Ishikawa (cell line): ENCODE measurements at regions not wholly inside any gene's neighbourhood (a gene's known extent, or its start where the extent isn't known, plus 50 kb on each side); places are given as distances from the start of the nearest gene placed in this dataset.

Source experiments
- CREB1 ChIP-seq: IDR thresholded peaks from 2 replicates; pipeline ENCODE4 v1.6.1; 2012; ENCODE audit warnings: low read depth
- EP300 ChIP-seq: IDR thresholded peaks from 2 replicates; pipeline ENCODE4 v1.6.1; 2012; ENCODE audit warnings: borderline replicate concordance
- TEAD4 ChIP-seq: IDR thresholded peaks from 2 replicates; pipeline ENCODE4 v1.6.1; 2012
- ZBTB7A ChIP-seq: IDR thresholded peaks from 2 replicates; pipeline ENCODE4 v1.6.1; 2012; ENCODE audit warnings: low read depth

DNA sequence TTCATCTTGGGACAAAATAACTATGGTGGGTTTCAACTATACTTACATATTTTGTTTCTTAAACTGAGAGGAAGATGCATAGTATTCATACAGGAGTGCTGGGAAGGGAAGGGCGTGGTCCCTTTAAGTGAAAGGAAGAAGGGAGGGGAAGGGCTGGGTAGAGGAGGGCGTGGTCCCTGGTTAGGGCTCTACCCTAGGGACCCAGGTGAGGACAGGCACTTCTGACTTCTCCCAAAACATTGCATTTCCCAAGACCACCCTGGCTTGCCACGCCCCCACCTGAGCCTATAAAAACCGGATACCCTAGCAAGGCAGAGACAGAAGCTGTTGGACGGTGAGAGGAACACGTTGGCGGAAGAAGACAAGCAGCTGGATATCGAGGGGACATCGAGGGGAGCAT is 157.6 kb upstream of the PLXNA4 start:
- no peak for TF ChIP-seq EP300
- TF ChIP-seq CREB1 = no peak
- no peak for TF ChIP-seq TEAD4
- TF ChIP-seq ZBTB7A = no peak
